ENCODE measurements at regions not wholly inside any gene's neighbourhood (a gene's known extent, or its start where the extent isn't known, plus 50 kb on each side); places are given as distances from the start of the nearest gene placed in this dataset.

- no peak for DNase-seq
- no peak for TF ChIP-seq CTCF (IDR thresholded peaks at IDR 0.05; ENCODE audit: low read depth, low read length, missing control alignments)
- in situ Hi-C loops (cut with HindIII; ENCODE audit: low pct_ligation_motif_present, low sequenced_read_pairs): no loop called here
Observed at GRCh38 chr6:147750413-147750812, 241.9 kb downstream of the SAMD5 start.

GRCh38 chr6:147751232-147751631, 242.7 kb downstream of the SAMD5 start:
- DNase-seq: no peak
- H3K27ac ChIP-seq: no peak overlapping the region
- no peak for TF ChIP-seq CTCF (IDR thresholded peaks at IDR 0.05; ENCODE audit: low read depth, low read length, missing control alignments)
- in situ Hi-C loops (cut with HindIII; ENCODE audit: low pct_ligation_motif_present, low sequenced_read_pairs): no loop called here
- H3K4me3 ChIP-seq (ENCODE audit: low read depth, low read length): no peak overlapping the region
- no peaks in the 10 kb centered on the region for H3K27me3 ChIP-seq (replicated peaks)
- no peaks in the 10 kb centered on the region for H3K36me3 ChIP-seq (replicated peaks)

More at GRCh38 chr6:147750413-147750812, 241.9 kb downstream of the SAMD5 start:
- H3K27ac ChIP-seq: no peak overlapping the region
- H3K36me3 ChIP-seq (replicated peaks): no peaks in the 10 kb centered on the region
- H3K4me3 ChIP-seq (ENCODE audit: low read depth, low read length): no peak overlapping the region
- H3K27me3 ChIP-seq (replicated peaks): no peaks in the 10 kb centered on the region

GRCh38 chr6:147752689-147753403, 244.4 kb downstream of the SAMD5 start:
- H3K4me3 ChIP-seq (ENCODE audit: low read depth, low read length): no peak overlapping the region
- no peak for DNase-seq
- no peaks in the 10 kb centered on the region for H3K27me3 ChIP-seq (replicated peaks)
- no peak overlapping the region for H3K27ac ChIP-seq
- in situ Hi-C loops (cut with HindIII; ENCODE audit: low pct_ligation_motif_present, low sequenced_read_pairs): no loop called here
- H3K36me3 ChIP-seq (replicated peaks): no peaks in the 10 kb centered on the region
- no peak for TF ChIP-seq CTCF (IDR thresholded peaks at IDR 0.05; ENCODE audit: low read depth, low read length, missing control alignments)

- in situ Hi-C loops (cut with HindIII; ENCODE audit: low pct_ligation_motif_present, low sequenced_read_pairs): no loop called here
- Histone ChIP-seq H3K36me3 (replicated peaks) (no peaks in the 10 kb centered on the region), H3K27ac (no peak overlapping the region), H3K4me3 (ENCODE audit: low read depth, low read length) (no peak overlapping the region), H3K27me3 (replicated peaks) (no peaks in the 10 kb centered on the region)
- no peak for DNase-seq
- TF ChIP-seq CTCF (IDR thresholded peaks at IDR 0.05; ENCODE audit: low read depth, low read length, missing control alignments): no peak
Observed at GRCh38 chr6:147755999-147756398, 247.5 kb downstream of the SAMD5 start.

- no peak for DNase-seq
- Histone ChIP-seq H3K4me3 (ENCODE audit: low read depth, low read length) (no peak overlapping the region), H3K36me3 (replicated peaks) (no peaks in the 10 kb centered on the region), H3K27me3 (replicated peaks) (no peaks in the 10 kb centered on the region), H3K27ac (no peak overlapping the region)
- no peak for TF ChIP-seq CTCF (IDR thresholded peaks at IDR 0.05; ENCODE audit: low read depth, low read length, missing control alignments)
- in situ Hi-C loops (cut with HindIII; ENCODE audit: low pct_ligation_motif_present, low sequenced_read_pairs): no loop called here
Observed at GRCh38 chr6:147756891-147757290, 248.4 kb downstream of the SAMD5 start.

- Histone ChIP-seq H3K36me3 (replicated peaks) (no peaks in the 10 kb centered on the region), H3K27ac (no peak overlapping the region), H3K27me3 (replicated peaks) (no peaks in the 10 kb centered on the region), H3K4me3 (ENCODE audit: low read depth, low read length) (no peak overlapping the region)
- in situ Hi-C loops (cut with HindIII; ENCODE audit: low pct_ligation_motif_present, low sequenced_read_pairs): no loop called here
- no peak for TF ChIP-seq CTCF (IDR thresholded peaks at IDR 0.05; ENCODE audit: low read depth, low read length, missing control alignments)
- DNase-seq: no peak
Observed at GRCh38 chr6:147757291-147757690, 248.8 kb downstream of the SAMD5 start.

Measured in brain microvascular endothelial cell (primary cell).